Stimulated activated CD8-positive, alpha-beta memory T cell treated with anti-CD3 and anti-CD28 coated beads, Interleukin-12 subunit alpha, Interleukin-12 subunit beta, amount 100 ng/mL, for 24 hours (primary cell): ENCODE measurements at regions not wholly inside any gene's neighbourhood (a gene's known extent, or its start where the extent isn't known, plus 50 kb on each side); places are given as distances from the start of the nearest gene placed in this dataset.
"Not testable (repeated sequence)": the region's sequence is repeated elsewhere in the genome, so short reads cannot be mapped to it uniquely, and the experiment has no call there.

Experiments
- DNase-seq: peaks from one replicate; pipeline ENCODE4 v3.0.0-alpha.2; 2020; ENCODE audit errors: extremely low read depth

DNA sequence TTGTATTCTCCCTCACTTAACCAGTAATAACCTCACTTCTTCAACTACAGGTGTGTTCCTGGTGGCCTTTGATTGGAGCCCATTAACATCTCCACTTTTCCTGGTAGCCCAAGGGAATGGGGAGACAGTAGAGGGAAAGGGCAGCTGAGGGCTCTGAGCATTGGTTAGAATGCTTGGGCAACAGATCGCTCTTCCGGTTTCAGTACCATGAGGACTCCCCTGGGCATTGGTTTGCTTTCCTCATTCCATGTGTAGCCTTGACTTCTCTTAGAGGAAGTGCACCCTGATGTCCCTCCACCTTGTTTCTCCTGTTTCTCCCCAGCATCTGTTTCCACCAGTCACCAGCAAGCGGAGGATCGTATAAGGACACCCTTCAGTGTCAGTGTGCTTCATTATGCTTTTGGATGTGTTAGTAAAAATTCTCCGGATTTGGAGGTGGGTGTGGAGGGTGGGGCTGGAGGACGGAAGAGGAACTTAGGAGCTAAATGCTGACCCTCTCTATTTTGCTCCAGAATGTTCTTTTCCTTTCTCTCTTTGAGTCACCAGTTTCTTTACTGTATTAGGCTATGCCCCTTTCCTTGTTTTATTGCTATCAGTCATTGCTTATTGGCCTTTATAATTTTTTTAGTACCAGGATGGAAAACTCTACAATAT lies 50.6 kb upstream of the ZNG1B start:
- DNase-seq = not testable (repeated sequence)

- DNase-seq = not testable (repeated sequence)
Observed at GRCh38 chr2:113379621-113380020, 57.9 kb upstream of the ZNG1B start.

DNA sequence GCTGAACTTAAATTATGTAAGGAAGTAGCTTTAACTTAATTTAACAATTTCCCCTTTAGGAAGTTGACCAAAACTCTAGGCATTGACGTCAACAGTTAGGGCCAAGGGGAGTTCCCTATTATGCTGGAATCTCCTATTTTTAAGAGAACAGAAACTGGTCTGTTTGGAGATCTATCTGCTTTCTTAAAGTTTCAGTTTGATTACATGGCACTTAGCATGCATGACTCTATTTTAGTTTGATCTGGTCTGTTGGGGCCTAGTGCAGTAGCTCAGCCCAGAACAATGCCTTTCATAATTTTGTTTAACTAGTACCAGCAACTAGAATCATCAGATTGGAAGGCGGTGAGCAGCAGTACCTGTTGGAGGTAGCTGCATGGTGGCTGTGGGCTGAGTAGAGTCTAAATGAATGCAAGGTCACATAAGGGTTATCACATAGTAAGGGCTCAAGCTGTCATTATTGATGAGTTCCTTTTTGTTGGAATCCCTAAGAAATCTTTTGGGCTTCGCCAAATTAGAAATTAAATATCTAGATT lies 60.5 kb upstream of the ZNG1B start:
- no peak for DNase-seq

DNA sequence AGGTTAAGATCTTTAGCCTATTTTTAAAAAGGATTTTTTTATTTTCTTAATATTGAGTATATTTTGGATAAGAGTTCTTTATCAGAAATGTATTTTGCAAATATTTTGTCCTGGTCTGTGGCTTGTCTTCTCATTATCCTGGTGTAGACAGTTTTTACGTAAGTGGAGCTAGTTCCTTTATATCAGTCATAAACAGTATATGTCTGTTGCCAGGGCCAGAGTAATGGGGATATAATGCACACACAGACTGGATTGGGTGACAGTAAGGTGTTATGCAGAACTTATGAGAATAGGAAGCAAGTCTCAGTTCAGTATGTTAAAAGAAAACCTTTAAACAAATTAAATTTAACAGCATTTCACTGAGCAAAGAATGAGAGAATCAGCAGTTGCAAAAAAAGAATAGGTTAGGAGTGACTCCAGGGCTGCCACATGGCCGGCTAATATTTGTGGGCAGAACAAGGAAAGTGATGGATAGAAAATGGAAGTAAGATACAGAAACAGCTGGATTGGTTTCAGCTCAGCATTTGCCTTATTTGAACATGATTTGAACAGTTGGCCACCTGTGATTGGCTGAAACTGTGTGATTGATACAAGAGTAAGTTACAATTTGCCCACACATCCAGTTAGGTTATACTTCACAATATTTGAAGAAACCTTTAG lies 61.1 kb upstream of the ZNG1B start:
- no peak for DNase-seq

GRCh38 chr2:113374857-113375256 lies 62.6 kb upstream of the ZNG1B start:
- DNase-seq = not testable (repeated sequence)

DNA sequence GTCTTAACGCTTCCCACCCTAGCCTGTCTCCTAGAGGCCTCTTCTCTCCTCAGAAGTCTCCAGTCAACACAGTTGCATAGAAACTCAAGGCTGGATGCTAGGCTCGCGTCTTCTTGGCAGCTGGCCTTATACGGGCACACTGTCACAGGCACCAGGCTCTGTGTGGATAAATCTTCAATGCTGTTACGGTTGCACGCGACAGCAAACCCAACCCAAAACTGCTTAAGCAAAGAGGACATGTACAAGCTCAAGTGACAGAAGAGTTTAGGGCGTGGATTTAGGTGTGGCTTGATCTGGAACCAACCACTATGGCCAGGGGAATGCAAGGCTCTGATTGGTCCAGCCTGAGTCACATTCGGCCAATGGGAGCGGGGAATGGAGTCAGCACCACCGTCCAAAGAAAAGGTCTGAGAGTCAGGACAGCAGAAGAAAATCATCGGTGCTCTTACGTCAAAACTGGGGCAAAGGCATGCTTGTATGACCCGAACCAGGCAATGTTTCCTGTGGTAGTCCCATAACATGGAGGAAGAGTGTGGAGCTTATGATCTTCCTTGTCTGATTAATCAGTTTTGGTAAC lies 65.1 kb upstream of the ZNG1B start:
- not testable (repeated sequence) for DNase-seq

DNA sequence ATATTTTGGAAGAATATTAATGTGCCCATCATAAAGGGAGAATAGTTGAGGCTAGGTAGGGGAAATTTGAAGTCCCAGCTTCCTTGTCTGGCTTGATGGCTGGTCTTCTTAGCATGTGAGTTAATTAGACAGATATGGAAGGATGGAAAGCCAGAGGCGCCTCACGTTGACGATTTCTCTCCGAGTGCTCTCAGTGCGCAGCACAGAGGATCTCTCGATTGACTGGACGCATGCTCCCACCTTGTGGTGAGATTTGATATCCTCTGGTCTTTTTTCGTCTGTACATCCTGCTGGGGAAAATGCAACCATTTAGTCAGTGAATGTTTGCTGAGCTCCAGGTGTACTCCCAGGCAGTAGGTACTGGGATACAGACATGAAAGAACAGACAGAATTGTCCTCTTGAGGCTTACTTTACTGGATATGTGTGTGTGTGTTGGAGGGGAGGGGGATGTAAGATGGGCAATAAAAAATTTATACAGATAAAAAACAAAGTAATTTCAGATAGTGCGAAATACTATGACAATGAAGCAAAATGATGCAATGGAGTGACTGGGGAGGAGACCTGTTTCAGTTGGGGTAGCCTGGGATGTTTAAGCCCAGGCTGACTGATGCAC lies 66.9 kb upstream of the ZNG1B start:
- DNase-seq = peak; percentile 14

GRCh38 chr2:113370030-113370429 lies 67.5 kb upstream of the ZNG1B start:
- no peak for DNase-seq

- DNase-seq = not testable (repeated sequence)
Observed at GRCh38 chr2:113368581-113368980, 68.9 kb upstream of the ZNG1B start.

GRCh38 chr2:113366821-113367220 lies 70.7 kb upstream of the ZNG1B start:
- DNase-seq = not testable (repeated sequence)

DNA sequence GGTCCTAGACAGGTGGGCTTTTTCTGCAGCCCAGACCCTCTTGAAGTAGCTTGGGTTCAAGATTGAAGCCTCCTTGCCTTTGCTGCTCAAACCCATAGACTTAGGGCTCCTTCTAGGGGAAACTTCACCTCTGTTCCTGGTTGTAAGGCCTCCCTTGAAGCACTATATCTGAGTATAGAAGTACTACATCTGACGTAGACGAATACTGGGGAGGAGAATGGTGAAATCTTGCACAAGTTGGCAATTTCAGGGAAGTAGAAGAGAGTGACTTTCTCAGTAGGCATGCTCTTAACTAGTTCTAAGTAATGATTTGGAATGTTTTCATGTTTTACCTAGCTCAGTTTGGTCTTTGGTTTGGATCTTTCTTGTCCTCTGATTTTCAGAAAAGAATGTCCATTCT lies 71.7 kb upstream of the ZNG1B start:
- DNase-seq = not testable (repeated sequence)

GRCh38 chr2:113365290-113365689 lies 72.2 kb upstream of the ZNG1B start:
- DNase-seq = not testable (repeated sequence)

- no peak for DNase-seq
Observed at GRCh38 chr2:113361051-113361450, 76.4 kb upstream of the ZNG1B start.

DNA sequence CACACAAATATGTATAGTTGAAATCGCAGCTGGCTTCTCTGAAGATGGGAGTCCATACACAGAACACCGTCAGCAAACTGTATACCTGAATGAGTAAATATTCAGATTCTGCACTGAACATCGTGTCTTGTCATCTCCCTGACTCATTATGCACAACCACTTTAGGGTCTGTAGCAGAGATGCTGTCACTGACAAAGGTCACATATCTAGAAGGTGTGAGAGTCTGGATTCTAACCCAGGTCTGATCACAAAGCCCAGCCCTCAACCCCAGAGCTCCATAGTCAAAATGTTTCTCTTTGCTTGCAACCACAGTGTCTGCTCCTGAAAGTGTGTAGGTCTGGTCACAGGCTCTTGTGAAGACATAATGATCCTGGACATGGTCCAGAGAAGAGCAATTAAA lies 78.3 kb upstream of the PAX8 start:
- DNase-seq = no peak

GRCh38 chr2:113356284-113356683 lies 77.6 kb upstream of the PAX8 start:
- DNase-seq = not testable (repeated sequence)

DNA sequence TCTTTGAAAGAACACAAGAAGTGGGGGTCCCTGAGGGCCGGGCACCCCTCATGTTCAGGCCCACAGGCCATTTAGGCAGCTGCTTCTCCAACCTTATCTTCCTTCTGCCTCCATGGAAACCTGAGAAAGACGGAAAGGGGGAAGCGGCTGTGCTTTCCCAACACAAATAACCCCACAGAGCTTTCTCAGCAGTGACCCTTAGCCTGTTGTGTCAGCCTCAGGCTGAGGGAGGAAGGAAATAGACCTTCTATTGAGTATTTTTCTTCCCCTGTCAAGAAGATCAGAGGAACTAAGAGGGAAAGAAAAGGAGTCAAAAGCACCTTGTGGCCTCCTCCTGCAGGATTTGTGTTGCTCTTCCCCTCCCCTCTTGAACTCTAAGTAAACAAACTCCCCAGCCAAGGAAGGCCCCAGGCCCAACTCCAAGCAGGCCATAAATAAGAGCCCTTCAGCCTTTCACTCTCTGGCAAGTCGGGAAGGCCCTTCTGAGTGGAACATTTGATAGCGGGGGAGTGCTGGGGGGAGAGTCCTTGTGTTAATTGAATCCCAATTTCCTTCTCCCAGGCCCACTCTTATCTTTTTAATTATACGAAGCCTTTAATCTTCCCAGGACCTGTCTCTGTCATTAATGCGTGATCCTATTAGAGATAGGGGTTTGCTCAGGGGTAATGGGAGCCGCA lies 76.8 kb upstream of the PAX8 start:
- DNase-seq = not testable (repeated sequence)

GRCh38 chr2:113351375-113352355 lies 72.9 kb upstream of the PAX8 start:
- DNase-seq = no peak

DNA sequence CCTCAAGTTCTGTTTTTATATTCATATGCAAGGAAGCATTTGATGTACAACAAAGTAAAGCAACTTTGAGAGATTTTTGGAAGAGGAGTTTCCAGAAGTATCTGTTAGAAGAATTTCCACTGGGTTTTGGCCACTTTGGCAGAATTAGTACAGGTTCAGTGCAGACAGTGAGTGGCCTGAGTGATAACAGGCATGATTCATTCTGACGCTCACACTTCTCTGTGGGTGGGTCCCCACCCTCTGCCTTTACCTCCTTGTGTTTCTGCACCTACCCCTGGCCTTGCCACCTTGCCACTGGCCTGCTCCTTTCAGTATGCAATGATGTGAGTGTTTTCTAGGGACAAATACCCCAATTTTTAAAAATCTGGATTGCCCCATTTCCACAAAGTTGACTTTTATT lies 65.1 kb upstream of the PAX8 start:
- not testable (repeated sequence) for DNase-seq

GRCh38 chr2:113342650-113343049 lies 63.9 kb upstream of the PAX8 start:
- no peak for DNase-seq

DNA sequence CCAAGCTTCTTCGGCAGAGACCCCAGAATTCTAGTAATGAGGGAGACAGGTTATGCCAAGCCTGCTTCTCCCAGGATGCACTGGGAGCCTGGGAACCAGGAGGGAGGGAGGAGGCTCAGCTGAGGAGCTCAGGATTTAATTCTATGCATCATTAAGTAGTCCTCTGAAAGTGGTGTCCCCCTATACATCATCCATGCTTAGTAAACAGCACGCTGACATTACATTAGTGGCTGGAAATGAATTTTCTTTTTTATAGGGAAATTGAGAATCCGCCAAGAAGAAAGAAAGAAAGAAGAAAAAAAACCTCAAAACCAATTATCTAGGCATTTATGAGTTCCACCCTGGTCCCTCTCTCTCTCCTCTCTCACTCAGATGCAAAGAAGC lies 63.1 kb upstream of the PAX8 start:
- DNase-seq = not testable (repeated sequence)
